Fibroblast of skin of right biceps (primary cell): ENCODE measurements at regions not wholly inside any gene's neighbourhood (a gene's known extent, or its start where the extent isn't known, plus 50 kb on each side); places are given as distances from the start of the nearest gene placed in this dataset.
A peak's percentile ranks its signal among the peaks of the same experiment; 100 is the strongest.

ENCODE experiments used
- DNase-seq: peaks from one replicate; pipeline ENCODE4 v3.0.0-alpha.2; 2013

DNA sequence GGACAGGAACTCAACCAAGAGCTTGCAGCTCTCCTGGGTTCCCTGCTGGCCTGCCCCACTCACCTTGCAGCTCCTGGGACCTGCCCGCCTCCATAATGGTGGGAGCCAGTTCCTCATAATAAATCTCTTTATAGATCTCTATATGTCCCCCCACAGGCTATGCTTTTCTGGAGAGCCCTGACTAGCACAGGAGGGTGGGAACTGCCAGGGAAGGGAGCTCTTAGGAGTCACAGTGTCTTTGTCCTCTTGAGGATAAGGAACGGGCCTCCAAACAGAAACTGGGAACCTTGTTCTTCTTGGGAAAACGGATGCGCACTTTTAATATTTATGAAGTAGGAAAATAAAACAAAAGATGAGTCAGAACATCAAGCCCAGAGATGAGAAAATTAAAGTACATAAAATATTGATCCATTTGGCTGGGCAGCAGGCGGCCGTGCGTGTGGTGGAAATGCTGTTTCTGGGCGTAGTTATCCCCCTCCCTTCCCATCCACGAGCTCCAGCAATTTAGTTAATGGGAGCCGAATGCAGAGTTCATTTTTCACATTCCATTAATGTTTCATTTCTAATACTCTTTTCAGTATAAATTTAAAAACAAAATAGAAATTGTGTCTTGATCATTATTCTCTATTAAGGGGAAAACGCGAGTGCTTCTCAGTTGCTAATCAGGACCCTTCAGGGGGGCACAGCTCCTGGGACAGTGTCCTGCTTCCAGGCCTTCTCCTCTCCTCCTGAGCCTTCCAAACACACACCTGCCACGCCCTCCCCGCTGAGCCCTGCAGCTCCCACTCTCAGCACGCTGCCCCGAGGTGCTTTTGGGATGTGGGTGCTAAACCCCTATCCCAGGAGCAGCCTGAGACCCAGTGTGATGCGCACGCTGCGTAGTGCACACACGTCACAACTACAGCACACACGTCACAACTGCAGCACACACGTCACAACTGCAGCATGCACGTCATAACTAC is 323.3 kb upstream of the AJAP1 start:
- DNase-seq: no peak

DNA sequence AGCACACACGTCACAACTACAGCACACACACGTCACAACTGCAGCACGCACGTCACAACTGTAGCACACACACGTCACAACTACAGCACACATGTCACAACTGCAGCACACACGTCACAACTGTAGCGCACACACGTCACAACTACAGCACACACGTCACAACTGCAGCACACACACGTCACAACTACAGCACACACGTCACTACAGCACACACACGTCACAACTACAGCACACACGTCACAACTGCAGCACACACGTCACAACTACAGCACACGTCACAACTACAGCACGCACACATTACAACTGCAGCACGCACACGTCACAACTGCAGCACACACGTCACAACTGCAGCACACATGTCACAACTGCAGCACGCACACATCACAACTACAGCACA is 322.6 kb upstream of the AJAP1 start:
- no peak for DNase-seq

DNA sequence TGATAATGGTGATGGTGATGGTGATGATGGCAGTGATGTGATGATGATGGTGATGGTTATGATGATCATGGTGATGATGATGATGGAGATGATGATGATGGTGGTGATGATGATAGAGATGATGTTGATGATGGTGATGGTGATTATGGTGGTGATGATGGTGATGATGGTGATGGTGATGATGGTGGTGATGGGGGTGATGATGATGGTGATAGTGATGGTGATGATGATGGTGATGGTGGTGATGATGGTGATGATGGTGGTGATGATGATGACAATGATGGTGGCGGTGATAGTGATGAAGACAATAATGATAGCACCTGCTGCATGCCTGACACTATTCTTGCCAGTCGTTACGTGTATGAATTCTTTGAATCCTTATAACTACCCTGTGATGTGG is 317.9 kb upstream of the AJAP1 start:
- no peak for DNase-seq

DNA sequence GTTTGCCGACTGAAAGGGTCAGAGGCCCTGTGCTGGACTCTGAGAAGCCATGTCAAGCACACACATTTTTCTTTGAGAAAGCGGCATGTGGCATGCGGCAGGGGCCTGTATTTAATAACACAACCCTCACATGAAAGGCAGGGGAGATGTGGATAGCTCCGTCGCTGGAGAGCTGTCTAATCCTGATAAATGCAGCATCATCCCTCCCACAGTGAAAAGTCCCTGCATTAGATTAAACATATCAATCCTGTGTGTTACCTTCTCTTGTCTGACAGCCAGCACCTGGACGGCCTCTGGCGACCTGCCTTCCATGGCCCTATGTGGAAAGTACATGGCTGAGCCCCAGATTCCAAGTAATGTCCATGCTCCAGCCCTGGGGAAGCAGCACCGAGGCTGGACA is 313.0 kb upstream of the AJAP1 start:
- DNase-seq: no peak

DNA sequence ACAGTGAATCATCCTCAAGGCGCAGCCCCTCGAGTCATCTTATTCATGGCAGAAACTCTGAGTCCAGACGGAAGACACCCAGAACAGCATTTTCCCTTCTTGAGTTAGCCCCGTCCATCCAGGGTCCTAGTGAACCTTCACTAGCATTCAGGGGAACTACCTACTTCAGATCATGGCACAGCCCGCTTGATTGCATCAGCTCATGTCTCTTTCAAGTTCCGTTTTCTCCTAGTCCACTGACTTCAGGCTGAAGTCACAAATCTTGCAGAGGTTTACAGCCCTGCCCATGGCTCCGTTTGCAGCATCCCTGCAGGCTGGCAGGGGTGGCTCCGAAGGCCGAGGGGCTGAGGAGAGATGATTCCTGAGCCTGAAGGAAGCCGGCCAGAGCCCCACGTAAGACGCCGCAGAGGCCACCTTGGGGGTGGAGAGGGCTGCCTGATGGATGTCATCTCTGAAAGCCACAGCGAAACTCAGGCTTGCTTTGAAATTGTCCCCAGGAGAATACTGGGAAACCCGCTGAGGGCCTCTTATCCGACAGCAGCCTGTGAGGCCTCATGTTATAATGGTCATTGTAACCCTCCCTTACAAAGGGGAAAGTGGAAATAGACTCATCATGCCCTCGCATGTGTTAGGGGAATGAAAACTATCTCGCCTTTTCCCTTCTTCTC is 310.2 kb upstream of the AJAP1 start:
- no peak for DNase-seq

DNA sequence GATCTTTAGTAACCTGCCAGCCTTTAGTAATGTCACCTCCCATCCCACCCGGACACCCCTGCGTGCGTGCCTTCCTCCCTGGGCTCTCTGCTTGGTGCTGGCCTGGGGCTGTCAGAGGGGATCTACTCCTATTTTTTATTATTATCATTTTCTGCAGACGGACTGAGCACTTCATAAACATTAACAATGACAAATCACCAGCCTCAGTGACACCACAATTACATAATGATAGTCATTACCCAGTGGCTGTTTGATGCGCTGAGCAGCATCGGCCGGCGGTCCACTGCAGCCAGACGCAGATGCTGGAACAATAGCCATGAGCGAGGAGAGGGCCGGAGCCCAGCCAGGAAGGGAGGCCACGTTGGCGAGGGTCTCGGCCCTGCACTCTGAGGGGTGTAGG is 309.3 kb upstream of the AJAP1 start:
- no peak for DNase-seq

DNA sequence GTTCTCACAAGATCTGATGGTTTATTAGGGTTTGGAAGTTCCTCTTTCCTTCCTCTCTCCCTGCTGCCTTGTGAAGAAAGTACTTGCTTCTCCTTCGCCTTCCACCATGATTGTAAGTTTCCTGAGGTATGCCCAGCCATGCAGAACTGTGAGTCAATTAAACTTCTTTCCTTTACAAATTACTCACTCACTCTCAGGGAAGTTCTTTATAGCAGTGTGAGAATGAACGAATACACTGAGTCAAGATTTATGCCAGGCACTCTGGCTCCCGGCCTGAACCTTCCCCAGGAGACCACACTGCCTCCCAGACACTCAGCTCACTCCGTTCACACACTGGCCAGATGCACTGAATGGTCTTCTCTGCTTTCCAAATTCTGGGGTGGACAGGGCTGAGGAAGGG is 308.3 kb upstream of the AJAP1 start:
- DNase-seq: no peak

DNA sequence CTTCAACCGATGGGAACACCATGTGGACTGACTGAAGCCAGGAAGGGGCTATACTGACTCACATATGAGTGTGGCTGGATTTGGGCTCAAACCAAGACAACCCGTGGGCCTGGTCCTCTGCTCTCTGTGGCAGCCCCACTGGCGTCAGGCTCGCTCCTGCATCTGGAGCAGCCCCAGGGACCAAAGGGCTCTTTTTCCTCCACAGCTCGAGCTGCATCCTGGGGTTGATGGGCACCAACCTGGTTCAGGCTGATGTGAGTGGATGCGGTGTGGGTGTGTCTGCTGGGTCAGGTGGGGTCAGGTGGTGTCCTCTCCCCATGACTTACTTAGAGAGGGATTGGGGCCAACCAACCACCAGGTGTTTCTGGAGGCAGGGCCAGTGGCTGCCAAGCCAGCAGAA is 303.0 kb upstream of the AJAP1 start:
- DNase-seq: no peak

DNA sequence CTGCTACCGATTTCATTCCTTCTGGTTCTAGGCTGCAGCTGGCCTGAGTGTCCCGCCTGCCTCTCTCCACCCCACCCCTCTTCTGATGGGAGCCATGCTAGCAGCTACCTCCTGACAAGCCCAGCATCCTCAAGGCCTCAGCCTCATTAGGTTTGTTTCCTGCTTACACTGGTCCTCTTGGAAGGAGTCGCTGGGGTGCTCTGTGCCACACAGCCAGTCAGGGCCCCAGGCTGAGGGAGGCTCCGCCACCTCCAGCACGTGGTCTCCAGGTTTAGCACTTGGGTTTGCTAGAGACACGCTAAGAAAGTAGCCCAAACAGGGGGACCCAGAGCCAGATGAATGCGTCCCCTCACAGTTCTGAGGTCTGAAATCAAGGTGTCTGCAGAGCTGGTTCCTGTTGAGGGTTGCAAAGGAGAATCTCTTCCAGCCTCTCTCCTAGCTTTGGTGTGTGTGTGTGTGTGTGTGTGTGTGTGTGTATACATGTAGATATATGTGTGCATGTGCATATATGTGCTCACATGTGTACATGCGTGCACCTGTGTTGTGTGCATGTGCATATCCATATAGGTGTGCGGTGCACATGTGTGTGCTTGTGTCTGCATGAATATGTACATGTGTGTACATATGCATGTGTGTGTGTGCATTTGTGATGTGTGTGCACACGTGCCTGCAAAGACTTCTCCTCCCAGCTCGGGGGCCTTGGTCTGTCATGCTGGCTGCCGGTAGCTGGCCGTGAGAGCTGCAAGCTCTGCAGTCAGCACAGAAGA is 301.1 kb upstream of the AJAP1 start:
- DNase-seq: no peak

DNA sequence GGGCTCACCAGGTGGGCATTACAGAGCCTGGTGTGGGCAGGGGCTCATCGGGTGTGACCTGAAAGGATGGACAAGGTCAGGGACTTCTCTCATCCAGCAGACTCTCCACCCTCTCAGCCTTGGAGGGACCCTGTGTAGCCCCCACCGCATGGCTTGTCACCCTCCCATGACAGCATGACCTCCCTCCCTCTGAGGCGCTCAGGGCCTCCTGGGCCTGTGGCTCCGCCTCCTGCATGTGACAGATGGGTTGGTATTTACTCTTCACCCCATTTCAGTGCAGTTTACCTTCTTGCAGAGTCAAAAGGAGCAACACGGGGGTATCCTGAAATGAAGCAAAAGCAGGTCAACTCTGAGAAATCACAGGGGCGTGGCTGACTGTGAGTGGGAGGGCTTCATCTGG is 298.6 kb upstream of the AJAP1 start:
- no peak for DNase-seq

DNA sequence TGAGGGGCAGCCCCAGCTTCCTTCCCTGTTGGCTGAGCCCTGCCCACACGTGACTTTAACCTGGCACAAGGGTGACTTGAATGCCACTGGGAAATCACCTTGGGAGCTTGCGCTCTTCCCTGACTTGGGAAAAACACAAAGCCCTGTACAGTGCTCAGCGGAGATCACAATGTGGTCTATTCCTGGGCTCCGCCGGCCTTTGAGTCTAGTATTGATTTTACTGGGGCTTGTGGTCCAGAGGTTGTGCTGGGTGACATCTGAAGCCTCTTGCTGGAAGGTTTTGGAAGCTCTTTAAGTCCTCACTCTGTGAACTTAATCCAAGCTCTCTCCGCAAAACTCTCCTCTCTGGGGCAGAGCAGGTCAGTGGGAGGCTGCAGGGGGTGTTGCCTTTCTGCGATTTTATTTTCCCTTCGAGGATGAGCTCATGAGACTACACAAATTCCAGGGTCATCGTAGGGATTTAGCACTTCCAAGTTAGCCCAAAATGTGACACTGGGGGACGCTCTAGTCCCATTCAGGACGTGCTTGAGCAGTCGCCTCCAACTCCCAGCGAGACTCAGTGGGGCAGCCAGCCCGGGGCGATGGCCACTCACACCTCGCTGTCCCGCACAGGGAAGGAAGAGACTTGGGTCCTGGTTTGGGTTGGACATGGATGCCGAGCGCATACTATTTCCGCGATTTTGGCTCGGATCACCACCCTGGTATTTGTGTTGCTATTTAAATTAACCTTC is 291.9 kb upstream of the AJAP1 start:
- DNase-seq: no peak

DNA sequence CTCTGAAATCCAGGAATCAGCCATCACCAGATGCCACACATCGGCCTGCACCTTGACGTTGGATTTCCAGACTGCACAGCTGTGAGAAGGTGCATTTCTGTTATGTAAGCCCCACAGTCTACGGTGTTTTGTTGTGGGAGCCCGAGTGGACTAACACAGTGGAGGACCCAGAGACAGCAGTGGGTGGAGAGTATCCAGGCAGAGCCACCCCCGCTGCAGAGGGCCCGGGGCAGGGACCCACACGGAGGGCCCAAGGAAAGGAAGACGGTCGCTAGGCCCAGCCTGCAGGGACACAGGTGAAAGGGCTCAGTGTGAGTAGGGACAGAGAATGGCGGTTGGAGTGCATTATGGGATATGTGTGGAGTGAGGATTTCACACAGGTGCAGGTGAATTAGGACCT is 288.3 kb upstream of the AJAP1 start:
- no peak for DNase-seq

DNA sequence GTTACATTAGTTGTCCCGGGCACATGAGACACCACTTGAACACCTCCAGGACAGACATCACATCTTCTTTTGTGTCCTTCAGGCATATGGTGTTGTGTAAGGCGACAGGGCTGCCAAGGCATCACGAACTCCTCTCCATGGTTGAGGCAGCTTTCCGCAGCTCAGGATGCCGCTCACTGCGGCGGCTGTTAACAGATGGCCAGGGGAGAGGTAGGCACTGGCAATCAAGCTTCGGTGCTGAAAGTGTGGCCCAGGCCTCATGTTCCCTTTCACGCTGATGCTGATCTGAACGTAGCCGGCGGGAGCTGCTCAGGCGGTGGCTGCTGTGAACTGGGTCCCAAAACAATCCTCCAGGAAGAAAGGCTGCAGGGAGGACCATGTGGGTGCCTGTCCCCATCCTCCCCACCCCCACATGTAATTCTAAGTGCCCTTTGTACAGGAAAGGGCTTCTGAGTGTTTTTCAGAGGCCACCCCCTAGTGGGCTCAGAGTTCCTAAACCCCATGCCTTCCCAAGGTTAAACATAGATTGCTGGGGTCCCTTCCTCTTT is 287.1 kb upstream of the AJAP1 start:
- no peak for DNase-seq

DNA sequence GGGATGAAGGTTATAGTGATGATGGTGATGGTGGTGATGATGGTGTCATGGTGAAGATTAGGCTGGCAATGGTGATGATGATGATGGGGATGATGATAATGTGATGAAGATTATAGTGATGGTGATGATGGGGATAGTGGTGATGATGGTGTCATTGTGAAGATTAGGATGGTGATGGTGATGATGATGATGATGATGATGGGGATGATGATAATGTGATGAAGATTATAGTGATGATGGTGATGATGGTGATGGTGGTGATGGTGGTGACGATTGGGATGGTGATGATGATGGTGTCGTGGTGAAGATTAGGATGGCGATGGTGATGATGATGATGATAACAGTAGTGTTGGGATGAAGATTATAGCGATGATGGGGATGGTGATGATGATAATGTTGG is 285.1 kb upstream of the AJAP1 start:
- DNase-seq: no peak

DNA sequence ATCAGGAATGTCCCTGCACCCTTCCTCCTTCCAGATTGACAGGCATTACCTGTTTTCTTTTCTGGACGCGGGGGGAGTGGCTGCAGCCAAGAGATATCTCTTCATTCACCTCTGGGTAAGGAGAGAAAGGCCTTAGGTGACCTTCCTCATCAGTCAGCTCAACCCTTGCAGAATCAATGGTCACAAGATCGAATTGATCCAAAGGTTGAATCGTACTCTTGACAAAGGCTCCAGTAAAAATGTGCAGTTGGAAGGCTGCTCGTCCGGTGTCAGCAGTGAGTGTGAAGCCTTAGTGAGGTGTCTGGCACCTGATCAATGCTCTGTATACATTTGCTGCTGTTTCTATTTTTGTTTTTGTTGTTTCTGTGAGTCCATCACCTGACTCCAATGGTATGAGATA is 282.6 kb upstream of the AJAP1 start:
- no peak for DNase-seq

DNA sequence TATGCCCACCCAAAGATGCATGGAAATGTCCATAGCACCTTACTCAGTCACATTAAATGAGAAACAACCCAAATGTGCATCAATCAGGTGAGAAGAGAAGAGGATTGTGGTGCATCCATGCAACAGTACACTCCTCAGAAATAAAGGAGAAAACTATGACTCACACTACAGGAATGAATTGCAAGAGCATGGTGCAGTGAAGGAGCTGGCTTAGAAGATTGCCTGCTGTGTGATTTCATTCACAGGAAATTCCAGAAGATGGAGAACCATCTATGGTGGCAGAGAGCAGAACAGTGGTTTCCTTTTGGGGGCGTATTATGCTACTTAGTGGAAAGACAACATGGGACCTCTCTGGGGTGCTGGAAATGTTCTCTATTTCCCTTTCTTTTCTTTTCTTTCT is 278.6 kb upstream of the AJAP1 start:
- peak; percentile 83 for DNase-seq

DNA sequence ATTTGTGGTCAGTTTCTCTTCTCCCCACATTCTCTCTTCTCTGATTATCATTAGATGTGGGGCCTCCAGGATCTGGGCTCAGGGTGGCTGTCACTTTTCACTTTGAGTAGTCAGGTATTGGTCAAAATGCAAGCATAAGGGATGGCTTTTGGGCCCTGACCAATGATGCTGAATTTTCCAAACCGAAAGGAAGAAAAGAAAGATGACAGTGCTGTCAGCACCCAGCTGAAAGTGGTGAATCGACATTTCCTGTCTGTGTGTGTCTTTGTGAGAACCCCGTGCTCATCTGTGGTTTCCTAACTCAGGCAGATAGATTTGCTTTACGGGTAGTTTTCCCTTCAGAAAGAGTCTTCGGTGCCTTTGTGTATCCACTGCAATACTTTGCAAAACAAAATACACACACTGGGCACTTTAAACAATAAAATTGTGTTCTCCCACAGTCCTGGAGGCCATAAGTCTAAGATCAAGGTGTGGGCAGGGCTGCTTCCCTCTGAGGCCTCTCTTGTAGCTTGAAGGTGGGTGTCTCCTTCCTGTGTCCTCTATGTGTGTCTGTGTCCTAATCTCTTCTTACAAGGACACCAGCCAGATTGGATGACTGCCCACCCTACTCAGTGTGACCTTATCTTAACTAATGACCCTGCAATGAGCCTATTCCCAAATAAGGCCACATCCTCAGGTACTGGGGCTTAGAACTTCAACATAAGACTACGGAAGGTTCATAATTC is 274.8 kb upstream of the AJAP1 start:
- peak; percentile 83 for DNase-seq

DNA sequence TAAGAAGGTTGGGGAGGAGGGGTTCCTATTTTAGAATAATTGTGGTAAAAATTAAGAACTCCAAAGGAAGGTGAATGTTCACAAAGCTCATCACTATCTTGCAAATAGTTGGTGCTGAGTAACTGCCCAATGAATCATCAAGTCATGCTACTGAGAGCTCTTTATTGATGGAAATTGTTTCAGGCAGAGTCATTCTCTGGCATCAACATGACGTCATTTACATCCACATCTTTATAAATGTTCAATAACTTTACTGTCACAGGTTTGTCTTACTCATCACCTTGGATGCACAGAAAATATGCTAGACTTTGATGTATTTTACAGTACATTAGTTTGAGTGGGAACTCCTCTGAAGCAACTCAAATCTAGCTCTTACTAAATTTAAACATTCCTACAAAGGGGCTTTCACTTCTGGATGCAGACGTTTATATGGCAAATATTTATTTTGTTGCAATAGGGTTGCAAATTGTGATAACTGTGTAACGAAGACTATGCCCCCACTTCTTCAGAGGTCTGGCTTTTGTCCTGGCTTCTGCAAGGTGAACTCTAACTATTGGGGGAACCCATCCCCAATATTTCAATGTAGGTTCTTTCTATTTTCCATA is 273.7 kb upstream of the AJAP1 start:
- peak; percentile 95 for DNase-seq

DNA sequence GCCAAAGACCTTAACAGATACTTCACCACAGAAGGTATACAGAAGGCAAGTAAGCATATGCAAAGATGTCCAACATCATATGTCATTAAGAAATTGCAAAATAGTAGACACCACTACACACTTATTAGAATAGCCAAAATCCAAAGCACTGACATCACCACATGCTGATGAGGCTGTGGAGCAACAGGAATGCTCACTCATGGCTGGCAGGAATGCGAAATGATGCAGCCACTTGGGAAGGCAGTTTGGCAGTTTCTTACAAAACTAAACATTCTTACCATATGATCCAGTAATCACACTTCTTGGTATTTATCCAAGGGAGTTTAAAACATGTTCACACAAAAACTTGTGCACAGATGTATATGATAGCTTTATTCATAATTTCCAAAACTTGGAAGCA is 261.2 kb upstream of the AJAP1 start:
- peak; percentile 28 for DNase-seq

DNA sequence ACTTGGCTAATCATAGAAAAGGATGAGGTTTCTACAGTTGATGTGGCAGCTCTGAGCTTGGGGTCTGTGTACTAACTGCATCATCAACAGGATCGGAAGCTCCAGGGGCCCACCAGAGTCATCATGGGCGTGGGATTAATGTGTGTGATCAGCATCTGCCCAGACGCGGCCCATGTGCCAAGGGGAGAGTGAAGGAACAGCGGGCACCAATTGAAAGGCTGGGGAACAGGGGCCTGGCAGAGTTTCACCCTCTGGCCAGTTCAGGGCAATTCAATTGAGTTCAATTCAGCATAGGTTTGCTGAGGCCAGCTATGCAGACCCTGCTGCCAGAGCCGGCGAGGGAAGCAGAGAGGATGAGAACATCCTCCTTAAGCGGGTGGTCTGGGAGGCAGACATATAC is 260.0 kb upstream of the AJAP1 start:
- no peak for DNase-seq

DNA sequence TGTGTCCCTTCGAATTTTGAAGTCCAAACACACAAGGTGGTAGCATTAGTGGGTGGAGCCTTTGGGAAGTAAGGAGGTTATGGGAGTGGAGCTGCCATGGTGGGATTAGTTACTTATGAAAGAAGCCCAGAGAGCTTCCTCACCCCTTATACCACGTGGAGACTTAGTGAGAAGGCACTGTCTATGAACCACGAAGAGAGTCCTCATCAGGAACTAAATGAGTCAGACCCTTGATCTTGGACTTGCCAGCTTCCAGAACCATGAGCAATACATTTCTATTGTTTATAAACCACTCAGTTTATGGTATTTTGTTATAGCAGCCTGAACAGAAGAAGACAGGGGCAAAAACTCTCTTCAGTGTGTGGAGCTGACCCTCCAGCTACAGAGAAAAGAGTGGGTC is 259.3 kb upstream of the AJAP1 start:
- peak; percentile 48 for DNase-seq

DNA sequence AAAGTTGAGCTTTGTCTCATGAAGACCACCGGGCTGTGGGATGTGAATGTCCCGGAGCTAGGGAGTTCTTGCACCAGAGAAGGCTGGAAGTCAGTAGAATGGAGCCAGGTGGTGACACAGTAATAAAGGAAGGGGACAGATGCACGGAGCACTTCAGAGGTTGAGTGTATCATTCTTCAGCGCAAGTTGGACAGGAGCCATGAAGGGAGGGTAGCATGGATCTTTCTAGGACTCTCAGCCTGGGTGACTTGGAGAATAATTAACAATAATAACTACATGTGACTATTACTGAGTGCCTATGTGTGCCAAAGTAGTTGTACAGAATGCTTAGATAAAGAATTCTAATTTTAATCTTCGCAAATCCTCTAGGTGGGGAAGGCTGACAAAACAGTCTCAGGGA is 258.7 kb upstream of the AJAP1 start:
- no peak for DNase-seq
